ENCODE measurements at regions not wholly inside any gene's neighbourhood (a gene's known extent, or its start where the extent isn't known, plus 50 kb on each side); places are given as distances from the start of the nearest gene placed in this dataset.

DNA sequence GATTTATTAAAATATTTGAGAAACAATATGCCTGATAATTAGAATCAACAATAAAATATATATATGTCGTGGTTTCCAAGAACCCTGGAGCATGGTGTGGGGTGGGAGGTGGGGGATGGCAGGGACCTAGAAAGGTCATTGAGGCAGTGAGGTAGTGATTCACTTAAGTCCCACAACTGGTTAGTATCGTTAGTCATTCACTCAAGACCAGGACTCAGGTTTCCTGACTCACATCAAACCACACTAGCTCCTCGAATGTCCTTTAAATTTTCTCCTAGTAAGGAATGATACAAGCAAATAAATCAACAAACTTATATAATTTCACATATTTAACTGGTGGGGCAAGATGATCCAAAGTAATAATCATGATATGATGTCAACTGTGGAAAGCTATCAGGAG lies 158.8 kb upstream of the AADAT start:
- DNase-seq, result no peak
- H3K4me1 Mint-ChIP-seq, result no peaks in the 10 kb centered on the region

GRCh38 chr4:170248029-170248428 lies 158.3 kb upstream of the AADAT start:
- H3K4me1 Mint-ChIP-seq, result no peaks in the 10 kb centered on the region
- no peaks in the 10 kb centered on the region for H3K36me3 Mint-ChIP-seq
- H3K9me3 Mint-ChIP-seq, result no peaks in the 10 kb centered on the region
- ATAC-seq (replicated peaks) (no peak), DNase-seq (no peak)
- H3K4me3 Mint-ChIP-seq, result no peak overlapping the region
- no peak overlapping the region for H3K27ac Mint-ChIP-seq
- H3K27me3 Mint-ChIP-seq, result peaks cover 3 to 5% of the 10 kb centered on the region in 2 donors

More for the DNA sequence above, 158.8 kb upstream of the AADAT start:
- Mint-ChIP-seq H3K36me3 (no peaks in the 10 kb centered on the region), H3K27me3 (peaks cover under 1 to 5% of the 10 kb centered on the region in 2 donors), H3K27ac (no peak overlapping the region), H3K4me3 (no peak overlapping the region), H3K9me3 (no peaks in the 10 kb centered on the region)
- no peak for ATAC-seq (replicated peaks)

- Mint-ChIP-seq H3K36me3 (no peaks in the 10 kb centered on the region), H3K4me3 (no peak overlapping the region), H3K27me3 (peaks cover 3 to 5% of the 10 kb centered on the region in 2 donors), H3K9me3 (no peaks in the 10 kb centered on the region), H3K27ac (no peak overlapping the region), H3K4me1 (no peaks in the 10 kb centered on the region)
- DNase-seq, result no peak
- ATAC-seq (replicated peaks), result no peak
Measured at GRCh38 chr4:170247596-170247995, 157.8 kb upstream of the AADAT start.

GRCh38 chr4:170243662-170244288 lies 154.0 kb upstream of the AADAT start:
- H3K36me3 Mint-ChIP-seq, result no peaks in the 10 kb centered on the region
- no peak for ATAC-seq (replicated peaks)
- peaks cover 0 to 3% of the 10 kb centered on the region in 2 donors for H3K9me3 Mint-ChIP-seq
- no peak overlapping the region for H3K4me3 Mint-ChIP-seq
- DNase-seq, result no peak
- no peaks in the 10 kb centered on the region for H3K4me1 Mint-ChIP-seq
- H3K27ac Mint-ChIP-seq, result no peak overlapping the region
- H3K27me3 Mint-ChIP-seq, result peaks cover 0 to 3% of the 10 kb centered on the region in 2 donors

DNA sequence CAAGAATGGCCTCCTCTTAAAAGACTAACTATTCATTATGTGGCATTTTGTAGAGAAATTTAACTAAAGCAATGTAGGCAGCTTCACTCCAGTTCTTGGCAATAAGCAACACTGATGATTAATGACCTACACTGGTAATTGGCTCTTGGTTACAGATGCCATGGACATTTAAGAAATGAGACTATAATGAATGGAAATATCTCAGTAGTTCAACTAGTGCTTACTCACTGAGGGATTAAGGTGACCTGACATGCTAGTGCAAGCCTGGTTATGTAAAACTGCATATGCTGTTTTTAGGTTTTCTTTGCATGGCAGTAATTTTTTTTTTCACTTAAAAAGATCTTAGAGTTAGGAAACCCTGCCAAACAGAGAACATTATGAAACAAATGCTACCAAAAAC lies 152.7 kb upstream of the AADAT start:
- no peak overlapping the region for H3K4me3 Mint-ChIP-seq
- H3K27ac Mint-ChIP-seq, result no peak overlapping the region
- no peaks in the 10 kb centered on the region for H3K4me1 Mint-ChIP-seq
- no peaks in the 10 kb centered on the region for H3K36me3 Mint-ChIP-seq
- ATAC-seq (replicated peaks), result no peak
- no peak for DNase-seq
- H3K27me3 Mint-ChIP-seq, result peaks cover 0 to 3% of the 10 kb centered on the region in 2 donors
- peaks cover 0 to 3% of the 10 kb centered on the region in 2 donors for H3K9me3 Mint-ChIP-seq

DNA sequence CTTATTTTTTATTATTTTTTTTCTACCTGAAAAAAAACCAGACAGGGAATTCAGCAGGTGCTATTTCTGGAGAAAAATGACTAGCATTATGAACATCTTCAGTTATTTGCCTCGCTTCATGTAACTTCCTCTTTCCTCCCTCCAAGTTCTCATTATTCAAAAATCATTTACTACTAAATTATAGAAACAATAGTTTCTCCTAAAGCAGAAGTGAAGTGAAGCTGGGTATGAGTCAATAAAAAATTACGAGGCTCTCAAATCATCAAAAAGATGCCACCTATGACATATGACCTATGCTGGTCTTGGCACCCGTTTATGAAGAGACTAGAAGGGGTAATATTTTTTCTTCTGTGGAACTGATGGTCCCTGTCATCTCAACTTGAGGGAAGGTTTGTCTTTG lies 145.0 kb upstream of the AADAT start:
- no peaks in the 10 kb centered on the region for H3K27me3 Mint-ChIP-seq
- no peak for DNase-seq
- H3K36me3 Mint-ChIP-seq, result no peaks in the 10 kb centered on the region
- no peak overlapping the region for H3K4me3 Mint-ChIP-seq
- H3K27ac Mint-ChIP-seq, result no peak overlapping the region
- H3K4me1 Mint-ChIP-seq, result peaks cover 10 to 19% of the 10 kb centered on the region in 2 donors
- ATAC-seq (replicated peaks), result peak; percentile 98
- H3K9me3 Mint-ChIP-seq, result peaks cover 0 to 1% of the 10 kb centered on the region in 2 donors

GRCh38 chr4:170231377-170231776 lies 141.6 kb upstream of the AADAT start:
- no peak for ATAC-seq (replicated peaks)
- Mint-ChIP-seq H3K4me1 (peaks cover 10 to 21% of the 10 kb centered on the region in 2 donors), H3K4me3 (no peak overlapping the region), H3K27me3 (no peaks in the 10 kb centered on the region), H3K36me3 (no peaks in the 10 kb centered on the region), H3K9me3 (peaks cover 0 to 1% of the 10 kb centered on the region in 2 donors), H3K27ac (no peak overlapping the region)
- no peak for DNase-seq

- H3K36me3 Mint-ChIP-seq, result no peaks in the 10 kb centered on the region
- no peaks in the 10 kb centered on the region for H3K27me3 Mint-ChIP-seq
- H3K4me1 Mint-ChIP-seq, result peaks cover 12 to 29% of the 10 kb centered on the region in 2 donors
Measured at GRCh38 chr4:170230242-170230641, 140.5 kb upstream of the AADAT start.

DNA sequence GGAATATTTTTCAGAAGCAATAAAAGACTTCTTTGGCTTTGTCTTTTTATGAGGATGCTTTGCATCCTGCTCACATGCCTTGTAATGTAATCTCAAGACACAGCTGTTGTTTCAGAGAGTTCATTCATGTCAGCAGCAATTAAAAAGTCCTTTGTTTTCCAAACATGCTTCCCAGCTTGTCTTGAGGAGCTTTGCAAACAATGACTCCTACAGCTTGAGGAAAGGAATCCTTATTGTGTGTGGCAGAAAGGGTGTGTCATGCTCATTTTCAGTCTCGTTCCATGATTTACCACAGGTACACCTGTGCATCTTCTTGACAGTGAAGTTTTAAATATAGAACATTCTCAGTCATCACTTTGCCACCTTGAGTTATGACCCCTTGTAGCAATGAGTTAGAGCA lies 139.2 kb upstream of the AADAT start:
- Mint-ChIP-seq H3K27me3 (no peaks in the 10 kb centered on the region), H3K4me1 (peaks cover 10 to 25% of the 10 kb centered on the region in 2 donors), H3K4me3 (no peak overlapping the region), H3K36me3 (no peaks in the 10 kb centered on the region), H3K9me3 (peaks cover 0 to 1% of the 10 kb centered on the region in 2 donors), H3K27ac (no peak overlapping the region)
- DNase-seq, result no peak
- no peak for ATAC-seq (replicated peaks)

More at GRCh38 chr4:170230242-170230641, 140.5 kb upstream of the AADAT start:
- Mint-ChIP-seq H3K27ac (no peak overlapping the region), H3K9me3 (peaks cover 0 to 1% of the 10 kb centered on the region in 2 donors), H3K4me3 (no peak overlapping the region)
- ATAC-seq (replicated peaks) (no peak), DNase-seq (no peak)

DNA sequence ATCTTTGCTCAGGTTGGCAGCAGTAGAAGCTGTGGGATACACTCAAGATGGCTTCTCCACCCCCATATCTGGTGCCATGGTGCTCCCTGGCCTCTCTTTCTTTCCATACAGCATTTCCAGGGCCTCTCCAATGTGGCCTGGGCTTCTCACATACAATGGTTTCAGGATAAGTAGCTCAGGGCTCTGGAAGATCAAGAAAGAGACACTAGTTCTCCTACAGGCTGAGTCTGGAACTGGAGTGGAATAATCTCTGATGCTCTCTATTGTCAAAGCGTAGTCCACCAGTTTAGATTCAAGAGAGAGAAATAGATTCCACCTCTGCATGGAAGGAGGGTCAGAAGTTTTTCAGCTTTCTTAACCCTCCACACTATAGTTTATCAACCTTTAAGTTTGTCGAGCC lies 138.2 kb upstream of the AADAT start:
- Mint-ChIP-seq H3K36me3 (no peaks in the 10 kb centered on the region), H3K27ac (no peak overlapping the region), H3K9me3 (peaks cover 0 to 1% of the 10 kb centered on the region in 2 donors), H3K27me3 (no peaks in the 10 kb centered on the region), H3K4me3 (no peak overlapping the region), H3K4me1 (peaks cover 10 to 25% of the 10 kb centered on the region in 2 donors)
- ATAC-seq (replicated peaks), result no peak
- no peak for DNase-seq

GRCh38 chr4:170226288-170226687 lies 136.5 kb upstream of the AADAT start:
- DNase-seq, result no peak
- no peak overlapping the region for H3K4me3 Mint-ChIP-seq
- no peak overlapping the region for H3K27ac Mint-ChIP-seq
- H3K27me3 Mint-ChIP-seq, result no peaks in the 10 kb centered on the region
- H3K4me1 Mint-ChIP-seq, result peaks cover 8 to 18% of the 10 kb centered on the region in 2 donors
- H3K36me3 Mint-ChIP-seq, result no peaks in the 10 kb centered on the region
- ATAC-seq (replicated peaks), result peak; percentile 38 to 50
- peaks cover 4 to 6% of the 10 kb centered on the region in 2 donors for H3K9me3 Mint-ChIP-seq

DNA sequence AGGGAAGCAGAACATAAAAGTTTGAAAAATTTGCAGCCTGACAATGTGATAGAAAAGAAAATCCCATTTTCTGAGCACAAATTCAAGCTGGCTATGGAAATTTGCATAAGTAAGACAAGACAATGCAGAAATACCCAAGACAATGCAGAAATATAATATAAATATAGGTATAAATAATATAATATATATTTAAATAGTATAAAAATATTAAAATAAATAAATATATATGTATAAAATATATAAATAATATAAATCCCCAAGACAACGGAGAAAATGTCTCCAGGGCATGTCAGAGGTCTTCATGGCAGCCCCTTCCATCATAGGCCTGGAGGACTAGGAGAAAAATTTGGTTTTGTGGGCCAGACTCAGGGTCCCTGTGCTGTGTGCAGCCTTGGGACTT lies 125.0 kb upstream of the AADAT start:
- no peak overlapping the region for H3K27ac Mint-ChIP-seq
- peaks cover 4 to 13% of the 10 kb centered on the region in 2 donors for H3K27me3 Mint-ChIP-seq
- no peaks in the 10 kb centered on the region for H3K4me1 Mint-ChIP-seq
- H3K9me3 Mint-ChIP-seq, result peaks cover 23 to 46% of the 10 kb centered on the region in 2 donors
- no peak for ATAC-seq (replicated peaks)
- H3K36me3 Mint-ChIP-seq, result peaks cover 0 to 1% of the 10 kb centered on the region in 2 donors
- H3K4me3 Mint-ChIP-seq, result no peak overlapping the region
- no peak for DNase-seq

DNA sequence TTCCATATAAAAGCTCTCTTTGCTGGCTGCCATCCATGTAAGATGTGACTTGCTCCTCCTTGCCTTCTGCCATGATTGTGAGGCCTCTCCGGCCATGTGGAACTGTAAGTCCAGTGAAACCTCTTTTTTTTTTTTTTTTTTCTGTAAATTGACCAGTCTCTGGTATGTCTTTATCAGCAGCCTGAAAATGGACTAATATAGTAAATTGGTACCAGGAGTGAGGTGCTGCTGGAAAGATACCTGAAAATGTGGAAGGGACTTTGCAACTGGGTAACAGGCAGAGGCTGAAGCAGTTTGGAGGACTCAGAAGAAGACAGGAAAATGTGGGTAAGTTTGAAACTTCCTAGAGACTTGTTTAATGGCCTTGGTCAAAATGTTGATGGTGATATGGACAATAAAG lies 124.3 kb upstream of the AADAT start:
- ATAC-seq (replicated peaks) (no peak), DNase-seq (no peak)
- Mint-ChIP-seq H3K27me3 (peaks cover 4 to 19% of the 10 kb centered on the region in 2 donors), H3K4me3 (no peak overlapping the region), H3K36me3 (peaks cover 0 to 1% of the 10 kb centered on the region in 2 donors), H3K27ac (no peak overlapping the region), H3K9me3 (peaks cover 23 to 44% of the 10 kb centered on the region in 2 donors), H3K4me1 (no peaks in the 10 kb centered on the region)

- H3K36me3 Mint-ChIP-seq, result peaks cover 11 to 15% of the 10 kb centered on the region in 2 donors
- peaks cover 12 to 19% of the 10 kb centered on the region in 2 donors for H3K27me3 Mint-ChIP-seq
- H3K4me3 Mint-ChIP-seq, result no peak overlapping the region
- H3K9me3 Mint-ChIP-seq, result peaks cover 17 to 18% of the 10 kb centered on the region in 2 donors
- peak; percentile 99 for ATAC-seq (replicated peaks)
- DNase-seq, result peak; percentile 47
- peaks cover 8 to 13% of the 10 kb centered on the region in 2 donors for H3K4me1 Mint-ChIP-seq
- H3K27ac Mint-ChIP-seq, result peak overlapping the region; percentile 3
Measured at GRCh38 chr4:170202721-170203120, 113.0 kb upstream of the AADAT start.

DNA sequence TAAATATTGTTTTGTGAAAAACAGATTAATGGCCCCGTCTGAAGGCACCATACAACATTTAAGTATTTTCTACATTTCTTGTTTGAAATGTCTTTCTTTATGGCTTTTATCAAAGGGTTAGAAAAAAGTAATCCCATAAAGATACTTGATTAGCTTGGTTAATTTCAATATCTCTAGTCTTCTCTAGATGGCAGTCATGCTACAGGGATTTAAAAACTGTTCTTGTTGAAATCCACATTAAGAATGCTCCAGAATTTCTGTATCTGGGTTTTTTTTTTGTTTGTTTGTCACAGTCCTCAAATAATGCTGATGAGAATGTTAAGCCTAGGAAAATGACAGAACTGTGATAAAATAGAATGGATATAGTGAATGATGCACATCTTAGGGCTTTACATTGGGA lies 109.0 kb upstream of the AADAT start:
- no peak overlapping the region for H3K27ac Mint-ChIP-seq
- H3K4me1 Mint-ChIP-seq, result peaks cover 8 to 13% of the 10 kb centered on the region in 2 donors
- ATAC-seq (replicated peaks) (no peak), DNase-seq (no peak)
- H3K9me3 Mint-ChIP-seq, result peaks cover 12% of the 10 kb centered on the region in 2 donors
- peaks cover 11 to 14% of the 10 kb centered on the region in 2 donors for H3K36me3 Mint-ChIP-seq
- no peak overlapping the region for H3K4me3 Mint-ChIP-seq
- peaks cover 3 to 13% of the 10 kb centered on the region in 2 donors for H3K27me3 Mint-ChIP-seq

All from stimulated activated naive B cell treated with anti-CD40 and anti-IgM and Interleukin-4, amounts not matched to agents 10 μg/mL and 1 μg/mL and 100 μg/mL, for 72 hours (primary cell).